Vagina (tissue), 2 donors: ENCODE measurements at regions not wholly inside any gene's neighbourhood (a gene's known extent, or its start where the extent isn't known, plus 50 kb on each side); places are given as distances from the start of the nearest gene placed in this dataset.

Experiments
- DNase-seq, 2 donors: peaks; one replicate each; pipeline ENCODE4 v3.0.0-alpha.2; 2017; ENCODE audit errors: extremely low spot score in 2 of 2
- H3K27ac ChIP-seq: fragments of 200-600 bp; sonication (generic); one replicate; pipeline ENCODE4 v1.5.1; 2019
- H3K27me3 ChIP-seq: fragments of 200-600 bp; sonication (generic); one replicate; pipeline ENCODE4 v1.5.1; 2019
- H3K36me3 ChIP-seq, 2 donors: fragments of 200-600 bp; sonication (generic); one replicate each; pipeline ENCODE4 v1.5.1; 2017 to 2019
- H3K4me1 ChIP-seq: fragments of 200-600 bp; sonication (generic); one replicate; pipeline ENCODE4 v1.5.1; 2019
- H3K4me3 ChIP-seq, 2 donors: fragments of 200-600 bp; sonication (generic); 1 replicate in 1 of 2; 2 replicates in 1 of 2; pipeline ENCODE4 v1.5.1; 2016 to 2019
- H3K9me3 ChIP-seq: fragments of 200-600 bp; sonication (generic); one replicate; pipeline ENCODE4 v1.5.1; 2019
- POLR2A ChIP-seq, 2 donors: fragments of 450-650 bp; IDR thresholded peaks; one replicate each; pipeline ENCODE4 v1.6.1; 2017; ENCODE audit warnings: antibody characterized with exemption in 2 of 2, mild to moderate bottlenecking in 2 of 2, moderate library complexity in 2 of 2
- POLR2AphosphoS5 ChIP-seq, 2 donors: sonication (generic); formaldehyde crosslinking; IDR thresholded peaks; one replicate each; pipeline ENCODE4 v1.9.0; 2017; ENCODE audit warnings: antibody characterized with exemption in 2 of 2, mild to moderate bottlenecking in 2 of 2, low read depth in 1 of 2; ENCODE audit not compliant: insufficient read depth in 1 of 2
- intact Hi-C: fragments of 100-400 bp; cut with DNase I; formaldehyde crosslinking; loops from one replicate; pipeline ENCODE4 v1.15.1; 2023
- TF ChIP-seq, protein P1 (sequence below), 3 experiments: fragments of 450-650 bp in 2 of 3; fragments of 200-600 bp in 1 of 3; sonication (generic) in 1 of 3; IDR thresholded peaks; one replicate each; pipeline ENCODE4 v1.5.1; 2017 to 2019; ENCODE audit warnings: antibody characterized with exemption in 3 of 3, mild to moderate bottlenecking in 2 of 3, moderate library complexity in 2 of 3

DNA sequence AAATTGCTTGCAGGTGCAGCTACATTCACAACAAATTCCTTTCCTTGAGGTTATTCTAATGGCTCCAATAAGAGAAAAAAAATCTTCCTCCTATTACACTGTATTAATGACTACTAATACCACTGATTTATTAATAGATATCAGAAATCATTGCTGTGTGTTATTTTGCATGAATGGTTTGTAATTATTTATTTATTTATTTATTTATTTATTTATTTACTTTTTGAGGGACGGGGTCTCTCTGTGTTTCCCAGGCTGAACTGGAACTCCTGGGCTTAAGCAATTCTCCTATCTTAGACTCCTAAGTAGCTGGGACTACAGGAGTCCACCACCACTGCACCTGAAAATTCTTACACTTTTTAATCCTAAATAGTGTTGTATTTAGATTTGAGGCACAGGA, 390.4 kb downstream of the SI start:
- intact Hi-C loops, result no loop called here
- Histone ChIP-seq H3K4me3 (no peak overlapping the region), H3K4me1 (no peaks in the 10 kb centered on the region), H3K36me3 (no peaks in the 10 kb centered on the region), H3K9me3 (no peaks in the 10 kb centered on the region), H3K27ac (no peak overlapping the region), H3K27me3 (no peaks in the 10 kb centered on the region)
- TF ChIP-seq, protein P1, sequence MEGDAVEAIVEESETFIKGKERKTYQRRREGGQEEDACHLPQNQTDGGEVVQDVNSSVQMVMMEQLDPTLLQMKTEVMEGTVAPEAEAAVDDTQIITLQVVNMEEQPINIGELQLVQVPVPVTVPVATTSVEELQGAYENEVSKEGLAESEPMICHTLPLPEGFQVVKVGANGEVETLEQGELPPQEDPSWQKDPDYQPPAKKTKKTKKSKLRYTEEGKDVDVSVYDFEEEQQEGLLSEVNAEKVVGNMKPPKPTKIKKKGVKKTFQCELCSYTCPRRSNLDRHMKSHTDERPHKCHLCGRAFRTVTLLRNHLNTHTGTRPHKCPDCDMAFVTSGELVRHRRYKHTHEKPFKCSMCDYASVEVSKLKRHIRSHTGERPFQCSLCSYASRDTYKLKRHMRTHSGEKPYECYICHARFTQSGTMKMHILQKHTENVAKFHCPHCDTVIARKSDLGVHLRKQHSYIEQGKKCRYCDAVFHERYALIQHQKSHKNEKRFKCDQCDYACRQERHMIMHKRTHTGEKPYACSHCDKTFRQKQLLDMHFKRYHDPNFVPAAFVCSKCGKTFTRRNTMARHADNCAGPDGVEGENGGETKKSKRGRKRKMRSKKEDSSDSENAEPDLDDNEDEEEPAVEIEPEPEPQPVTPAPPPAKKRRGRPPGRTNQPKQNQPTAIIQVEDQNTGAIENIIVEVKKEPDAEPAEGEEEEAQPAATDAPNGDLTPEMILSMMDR (IDR thresholded peaks at IDR 0.05), result no peak
- TF ChIP-seq POLR2AphosphoS5 (IDR thresholded peaks at IDR 0.05; ENCODE audit: insufficient read depth in 1 of 2, low read depth in 1 of 2) (no peak), POLR2A (IDR thresholded peaks at IDR 0.05) (no peak)
- no peak for DNase-seq

DNA sequence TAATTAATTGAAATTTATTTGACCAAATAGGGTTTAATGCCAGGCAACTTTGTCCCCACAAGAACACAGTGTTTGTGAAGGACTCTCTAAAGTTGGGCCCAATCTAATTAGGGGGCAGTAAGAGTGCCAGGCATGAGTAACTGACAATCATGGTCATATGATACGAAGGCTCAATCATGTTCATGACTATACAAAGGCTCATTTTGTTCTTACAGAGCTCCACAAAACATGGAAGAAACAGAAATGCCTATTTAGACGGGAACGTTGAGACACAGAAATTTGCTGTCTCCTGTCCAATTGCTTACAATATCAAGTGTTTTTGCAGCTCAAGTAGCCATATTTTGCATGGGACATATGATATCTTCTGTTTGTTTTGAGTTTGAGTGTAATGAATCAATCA, 391.1 kb downstream of the SI start:
- no peak for TF ChIP-seq POLR2A (IDR thresholded peaks at IDR 0.05)
- TF ChIP-seq, protein P1 (IDR thresholded peaks at IDR 0.05), result no peak
- no peak for TF ChIP-seq POLR2AphosphoS5 (IDR thresholded peaks at IDR 0.05; ENCODE audit: insufficient read depth in 1 of 2, low read depth in 1 of 2)
- no peak overlapping the region for H3K4me3 ChIP-seq
- no peak for DNase-seq
- no peaks in the 10 kb centered on the region for H3K27me3 ChIP-seq
- H3K4me1 ChIP-seq, result no peaks in the 10 kb centered on the region
- no peaks in the 10 kb centered on the region for H3K9me3 ChIP-seq
- no peak overlapping the region for H3K27ac ChIP-seq
- no peaks in the 10 kb centered on the region for H3K36me3 ChIP-seq
- intact Hi-C loops, result no loop called here

DNA sequence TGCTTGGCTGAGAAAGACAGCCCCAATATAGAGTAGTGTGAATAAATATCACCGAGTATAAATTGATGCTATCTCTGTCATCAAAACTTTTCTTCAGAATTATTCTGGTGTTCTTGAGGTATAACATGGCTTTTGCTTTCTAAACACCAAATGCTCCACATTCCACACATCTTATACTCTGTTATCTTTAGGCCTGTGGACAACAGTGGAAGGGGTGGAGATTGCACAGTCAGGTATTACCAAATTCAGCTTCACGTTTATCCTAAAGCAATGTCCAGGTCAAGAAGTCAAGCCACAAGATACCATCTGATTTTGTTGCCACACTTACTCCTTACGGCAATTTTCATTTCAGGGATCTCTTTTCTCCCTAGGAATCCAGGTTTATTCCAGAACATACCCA, 394.8 kb downstream of the SI start:
- H3K36me3 ChIP-seq, result no peaks in the 10 kb centered on the region
- H3K27me3 ChIP-seq, result no peaks in the 10 kb centered on the region
- H3K4me1 ChIP-seq, result no peaks in the 10 kb centered on the region
- H3K4me3 ChIP-seq, result no peak overlapping the region
- TF ChIP-seq, protein P1 (IDR thresholded peaks at IDR 0.05), result no peak
- no peak for TF ChIP-seq POLR2A (IDR thresholded peaks at IDR 0.05)
- TF ChIP-seq POLR2AphosphoS5 (IDR thresholded peaks at IDR 0.05; ENCODE audit: insufficient read depth in 1 of 2, low read depth in 1 of 2), result no peak
- no peak for DNase-seq
- intact Hi-C loops, result no loop called here
- no peaks in the 10 kb centered on the region for H3K9me3 ChIP-seq
- no peak overlapping the region for H3K27ac ChIP-seq

DNA sequence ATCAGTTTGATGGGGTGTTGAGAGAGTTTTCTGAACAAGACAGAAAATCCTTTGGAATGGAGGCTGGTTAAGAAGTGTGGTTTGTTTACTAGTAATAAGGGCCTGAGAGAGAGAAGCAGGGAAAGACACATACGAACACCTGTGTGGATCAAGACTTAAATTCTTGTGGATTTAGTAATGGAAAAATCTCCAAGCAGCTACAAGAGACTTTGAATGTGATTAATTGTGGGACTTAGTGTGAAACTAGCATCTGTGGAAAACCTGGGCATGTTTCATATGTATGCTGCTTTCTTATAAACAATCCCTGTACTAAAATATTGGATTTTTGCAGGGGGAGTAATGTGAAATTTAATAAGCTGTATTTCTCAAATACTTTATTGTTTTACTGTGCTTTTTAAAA, 399.1 kb downstream of the SI start:
- TF ChIP-seq, protein P1 (IDR thresholded peaks at IDR 0.05), result no peak
- no peak for TF ChIP-seq POLR2AphosphoS5 (IDR thresholded peaks at IDR 0.05; ENCODE audit: insufficient read depth in 1 of 2, low read depth in 1 of 2)
- no peak for TF ChIP-seq POLR2A (IDR thresholded peaks at IDR 0.05)
- Histone ChIP-seq H3K4me3 (no peak overlapping the region), H3K27me3 (no peaks in the 10 kb centered on the region), H3K36me3 (no peaks in the 10 kb centered on the region), H3K4me1 (no peaks in the 10 kb centered on the region), H3K9me3 (no peaks in the 10 kb centered on the region), H3K27ac (no peak overlapping the region)
- no peak for DNase-seq
- intact Hi-C loops, result no loop called here

DNA sequence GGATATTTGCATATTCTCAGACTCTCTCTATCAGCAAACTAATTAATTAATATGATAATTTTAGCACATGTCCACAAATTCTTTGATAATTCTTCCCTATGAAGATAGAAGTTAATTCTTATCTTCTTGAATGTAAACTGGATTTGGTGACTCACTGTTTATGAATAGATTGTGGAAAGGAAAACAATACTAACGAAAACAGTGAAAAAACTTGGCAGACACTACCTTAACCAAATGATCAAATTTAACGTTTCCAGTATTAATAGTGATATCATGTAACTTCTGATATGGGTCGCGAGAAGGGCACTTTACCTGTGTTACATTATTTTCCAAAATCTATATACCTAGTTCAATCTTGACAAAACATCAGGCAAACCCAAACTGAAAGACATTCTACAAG, 401.0 kb downstream of the SI start:
- no peak for TF ChIP-seq POLR2A (IDR thresholded peaks at IDR 0.05)
- no peak for TF ChIP-seq POLR2AphosphoS5 (IDR thresholded peaks at IDR 0.05; ENCODE audit: insufficient read depth in 1 of 2, low read depth in 1 of 2)
- TF ChIP-seq, protein P1 (IDR thresholded peaks at IDR 0.05), result no peak
- Histone ChIP-seq H3K27ac (no peak overlapping the region), H3K36me3 (no peaks in the 10 kb centered on the region), H3K4me1 (no peaks in the 10 kb centered on the region), H3K9me3 (no peaks in the 10 kb centered on the region), H3K27me3 (no peaks in the 10 kb centered on the region), H3K4me3 (no peak overlapping the region)
- DNase-seq, result no peak
- intact Hi-C loops, result no loop called here
